Astrocyte of the cerebellum (primary cell): ENCODE measurements at regions not wholly inside any gene's neighbourhood (a gene's known extent, or its start where the extent isn't known, plus 50 kb on each side); places are given as distances from the start of the nearest gene placed in this dataset.
A peak's percentile ranks its signal among the peaks of the same experiment; 100 is the strongest.

Experiments
- DNase-seq: peaks from one replicate; pipeline ENCODE4 v3.0.0-alpha.2; 2011; ENCODE audit warnings: low read depth
- H3K4me3 ChIP-seq: 2 replicates; pipeline ENCODE4 v1.5.1; 2011; ENCODE audit warnings: mild to moderate bottlenecking, low read depth, low read length, moderate library complexity
- in situ Hi-C: cut with HindIII; loops from 2 replicates; pipeline ENCODE4 v1.10.0; 2017; ENCODE audit warnings: low sequenced_read_pairs
- TF ChIP-seq, protein P1 (sequence below): IDR thresholded peaks from 2 replicates; pipeline ENCODE4 v1.5.1; 2012; ENCODE audit warnings: low read length, low read depth, moderate library complexity, mild to moderate bottlenecking; ENCODE audit errors: missing control alignments

DNA sequence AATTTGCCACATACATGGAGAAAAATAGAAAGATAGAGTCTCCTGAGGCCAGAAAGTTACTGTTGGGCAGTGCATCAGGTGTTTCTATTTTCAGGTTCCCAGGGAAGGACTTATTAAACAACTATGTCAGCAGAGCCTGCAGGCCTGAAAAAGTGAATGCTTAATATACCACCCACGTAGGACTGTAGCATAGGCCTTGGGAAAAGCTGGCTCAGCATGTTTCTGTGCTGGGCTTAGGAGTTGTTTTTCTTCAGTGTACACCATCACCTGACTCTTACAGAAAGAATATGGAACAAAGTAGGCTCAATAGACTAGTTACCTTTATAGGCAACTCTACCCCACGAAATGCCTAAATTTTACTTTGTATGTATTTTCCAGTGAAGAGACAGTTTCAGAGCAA lies 1385.9 kb downstream of the FAM133A start:
- TF ChIP-seq, protein P1, sequence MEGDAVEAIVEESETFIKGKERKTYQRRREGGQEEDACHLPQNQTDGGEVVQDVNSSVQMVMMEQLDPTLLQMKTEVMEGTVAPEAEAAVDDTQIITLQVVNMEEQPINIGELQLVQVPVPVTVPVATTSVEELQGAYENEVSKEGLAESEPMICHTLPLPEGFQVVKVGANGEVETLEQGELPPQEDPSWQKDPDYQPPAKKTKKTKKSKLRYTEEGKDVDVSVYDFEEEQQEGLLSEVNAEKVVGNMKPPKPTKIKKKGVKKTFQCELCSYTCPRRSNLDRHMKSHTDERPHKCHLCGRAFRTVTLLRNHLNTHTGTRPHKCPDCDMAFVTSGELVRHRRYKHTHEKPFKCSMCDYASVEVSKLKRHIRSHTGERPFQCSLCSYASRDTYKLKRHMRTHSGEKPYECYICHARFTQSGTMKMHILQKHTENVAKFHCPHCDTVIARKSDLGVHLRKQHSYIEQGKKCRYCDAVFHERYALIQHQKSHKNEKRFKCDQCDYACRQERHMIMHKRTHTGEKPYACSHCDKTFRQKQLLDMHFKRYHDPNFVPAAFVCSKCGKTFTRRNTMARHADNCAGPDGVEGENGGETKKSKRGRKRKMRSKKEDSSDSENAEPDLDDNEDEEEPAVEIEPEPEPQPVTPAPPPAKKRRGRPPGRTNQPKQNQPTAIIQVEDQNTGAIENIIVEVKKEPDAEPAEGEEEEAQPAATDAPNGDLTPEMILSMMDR, result no peak
- in situ Hi-C loops, result no loop called here
- no peak overlapping the region for H3K4me3 ChIP-seq
- DNase-seq, result no peak

DNA sequence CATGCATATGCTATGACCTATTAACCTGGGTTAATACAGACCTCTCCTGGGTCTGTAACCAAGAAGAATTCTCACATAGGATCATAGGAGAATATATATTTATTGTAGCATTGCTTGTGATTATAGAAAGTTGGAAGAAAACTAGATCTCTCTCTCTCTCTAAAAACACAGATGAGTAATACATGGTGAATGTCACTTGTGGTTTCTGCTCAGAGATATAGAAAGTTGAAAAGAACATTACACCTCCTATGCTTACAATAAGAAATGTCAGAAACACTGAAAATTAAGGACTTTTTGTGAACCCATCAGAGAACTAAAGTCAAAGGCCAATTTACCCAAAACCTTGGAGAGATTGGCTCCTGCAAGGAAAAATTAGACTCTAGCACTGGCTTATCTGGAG lies 1389.5 kb downstream of the FAM133A start:
- in situ Hi-C loops, result no loop called here
- H3K4me3 ChIP-seq, result no peak overlapping the region
- DNase-seq, result no peak
- TF ChIP-seq, protein P1, result no peak

DNA sequence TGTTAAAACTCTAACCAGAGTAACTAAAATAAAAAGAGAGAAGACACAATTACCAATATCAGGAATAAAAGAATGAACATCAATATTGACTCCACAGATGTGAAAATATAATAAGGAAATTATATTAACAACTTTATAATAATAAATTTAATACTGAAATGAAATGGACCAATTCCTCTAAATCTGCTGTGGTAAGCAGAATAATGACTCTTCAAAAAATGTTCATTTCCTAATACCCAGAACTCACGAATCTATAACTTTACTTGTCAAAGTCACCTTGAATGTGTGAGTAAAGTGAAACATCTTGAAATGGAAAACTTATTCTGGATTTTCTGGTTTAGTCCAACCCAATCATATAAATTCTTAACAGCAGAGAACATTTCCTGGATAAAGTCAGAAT lies 1391.1 kb downstream of the FAM133A start:
- no peak for DNase-seq
- in situ Hi-C loops, result no loop called here
- TF ChIP-seq, protein P1, result no peak
- H3K4me3 ChIP-seq, result no peak overlapping the region

DNA sequence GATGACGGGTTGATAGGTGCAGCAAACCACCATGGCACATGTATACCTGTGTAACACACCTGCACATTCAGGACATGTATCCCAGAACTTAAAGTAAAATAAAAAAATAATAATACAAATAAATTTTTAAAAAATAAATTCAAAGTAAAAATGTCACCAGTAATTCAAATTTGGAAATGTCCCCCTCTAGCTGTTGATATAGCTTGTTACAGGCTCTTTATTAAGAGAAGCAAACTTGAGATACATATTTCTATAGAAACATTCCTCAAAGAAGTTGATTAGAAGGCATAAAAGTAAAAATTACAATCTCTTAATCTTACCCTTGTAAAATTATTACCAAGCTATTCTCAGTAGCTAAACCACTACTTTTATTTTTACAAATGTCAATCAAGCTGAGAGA lies 1397.0 kb downstream of the FAM133A start:
- in situ Hi-C loops, result no loop called here
- TF ChIP-seq, protein P1, result no peak
- DNase-seq, result no peak

DNA sequence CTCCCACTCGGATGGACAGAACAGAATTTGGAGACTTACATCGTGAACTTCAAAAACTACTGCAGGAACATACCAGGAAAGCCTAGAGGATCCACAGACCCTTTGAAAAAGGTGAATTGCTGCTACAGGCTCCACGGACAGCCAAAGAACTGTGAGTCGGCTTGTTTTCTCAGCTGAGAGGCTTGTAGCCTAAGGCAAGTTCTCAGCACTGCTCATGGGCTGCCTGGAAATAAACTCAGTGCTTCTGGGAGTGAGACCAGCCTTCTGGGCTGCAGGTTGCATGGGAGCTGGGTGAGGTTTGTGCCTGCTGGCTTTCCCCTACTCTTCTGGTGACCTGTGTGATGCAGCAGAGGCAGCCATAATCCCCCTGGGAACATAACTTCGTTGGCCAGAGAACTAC lies 1397.6 kb downstream of the FAM133A start:
- in situ Hi-C loops, result no loop called here
- TF ChIP-seq, protein P1, result no peak
- DNase-seq, result no peak
- no peak overlapping the region for H3K4me3 ChIP-seq

More for the DNA sequence above, 1397.0 kb downstream of the FAM133A start:
- no peak overlapping the region for H3K4me3 ChIP-seq

DNA sequence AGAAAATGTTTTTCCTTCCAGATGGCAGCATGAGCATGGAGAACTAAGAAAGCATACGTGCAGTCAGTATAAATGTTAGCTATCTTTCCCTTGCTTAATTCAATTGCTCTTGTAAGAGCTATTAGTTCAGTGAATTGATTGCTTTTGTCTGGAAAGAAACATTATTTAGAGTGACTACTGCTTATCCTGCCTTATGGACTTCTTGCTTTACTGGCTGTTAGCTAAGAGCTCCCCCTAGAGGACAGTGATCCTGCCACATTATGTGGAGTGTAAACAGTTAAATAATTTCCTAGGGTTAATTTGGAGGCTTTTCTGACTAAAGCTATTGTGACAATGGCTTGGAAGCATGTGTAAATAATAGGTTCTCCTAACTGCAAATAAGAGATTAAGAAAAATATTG lies 1402.4 kb downstream of the FAM133A start:
- in situ Hi-C loops, result no loop called here
- no peak overlapping the region for H3K4me3 ChIP-seq
- no peak for DNase-seq
- TF ChIP-seq, protein P1, result peak; percentile 60
